ENCODE measurements at regions not wholly inside any gene's neighbourhood (a gene's known extent, or its start where the extent isn't known, plus 50 kb on each side); places are given as distances from the start of the nearest gene placed in this dataset.

- no peak for DNase-seq (ENCODE audit: low spot score, unreplicated experiment)
- no peaks in the 10 kb centered on the region for H3K9me3 Mint-ChIP-seq (ENCODE audit: low read depth)
- H3K4me1 Mint-ChIP-seq (ENCODE audit: low read depth): peaks cover 3% of the 10 kb centered on the region
- no peaks in the 10 kb centered on the region for H3K27me3 Mint-ChIP-seq
- peaks cover 5% of the 10 kb centered on the region for H3K36me3 Mint-ChIP-seq (ENCODE audit: insufficient read depth)
- no peak overlapping the region for H3K4me3 Mint-ChIP-seq (ENCODE audit: low read depth)
- TF ChIP-seq CTCF (IDR thresholded peaks at IDR 0.05; ENCODE audit: unreplicated experiment): no peak
- peak overlapping the region; percentile 20 for H3K27ac Mint-ChIP-seq
Measured at GRCh38 chr11:70881948-70882715, 370.2 kb downstream of the SHANK2 start.

- no peak overlapping the region for H3K4me3 Mint-ChIP-seq (ENCODE audit: low read depth)
Measured at GRCh38 chr11:70882716-70883085, 369.7 kb downstream of the SHANK2 start.

GRCh38 chr11:70883323-70883940 is 368.9 kb downstream of the SHANK2 start:
- Mint-ChIP-seq H3K36me3 (ENCODE audit: insufficient read depth) (peaks cover 10% of the 10 kb centered on the region), H3K27ac (no peak overlapping the region), H3K27me3 (no peaks in the 10 kb centered on the region), H3K9me3 (ENCODE audit: low read depth) (no peaks in the 10 kb centered on the region), H3K4me1 (ENCODE audit: low read depth) (peaks cover 4% of the 10 kb centered on the region), H3K4me3 (ENCODE audit: low read depth) (no peak overlapping the region)
- TF ChIP-seq CTCF (IDR thresholded peaks at IDR 0.05; ENCODE audit: unreplicated experiment): no peak
- DNase-seq (ENCODE audit: low spot score, unreplicated experiment): no peak

More at GRCh38 chr11:70882716-70883085, 369.7 kb downstream of the SHANK2 start:
- DNase-seq (ENCODE audit: low spot score, unreplicated experiment): no peak
- no peaks in the 10 kb centered on the region for H3K9me3 Mint-ChIP-seq (ENCODE audit: low read depth)
- peaks cover 5% of the 10 kb centered on the region for H3K36me3 Mint-ChIP-seq (ENCODE audit: insufficient read depth)
- no peak overlapping the region for H3K27ac Mint-ChIP-seq
- H3K4me1 Mint-ChIP-seq (ENCODE audit: low read depth): peaks cover 3% of the 10 kb centered on the region
- H3K27me3 Mint-ChIP-seq: no peaks in the 10 kb centered on the region
- TF ChIP-seq CTCF (IDR thresholded peaks at IDR 0.05; ENCODE audit: unreplicated experiment): no peak

GRCh38 chr11:70883973-70884623 is 368.3 kb downstream of the SHANK2 start:
- Mint-ChIP-seq H3K36me3 (ENCODE audit: insufficient read depth) (peaks cover 12% of the 10 kb centered on the region), H3K27ac (no peak overlapping the region), H3K27me3 (no peaks in the 10 kb centered on the region), H3K4me1 (ENCODE audit: low read depth) (peaks cover 4% of the 10 kb centered on the region), H3K9me3 (ENCODE audit: low read depth) (no peaks in the 10 kb centered on the region), H3K4me3 (ENCODE audit: low read depth) (no peak overlapping the region)
- DNase-seq (ENCODE audit: low spot score, unreplicated experiment): no peak
- no peak for TF ChIP-seq CTCF (IDR thresholded peaks at IDR 0.05; ENCODE audit: unreplicated experiment)
